IMR-90 (cell line): ENCODE measurements at regions not wholly inside any gene's neighbourhood (a gene's known extent, or its start where the extent isn't known, plus 50 kb on each side); places are given as distances from the start of the nearest gene placed in this dataset.
A peak's percentile ranks its signal among the peaks of the same experiment; 100 is the strongest.

Experiments
- ATAC-seq: fragments of 200-7000 bp; cut with Tn5 transposase; 2 replicates; pipeline ENCODE4 v1.9.1; 2020; ENCODE audit warnings: low read depth, mild to moderate bottlenecking, moderate library complexity
- BruUV-seq: library from RNA; stranded (reverse); fragments of 400-500 nt; replicated peaks from 2 replicates; lab custom pipeline; 2021; lab: Mats Ljungman, UMichigan
- CTCF ChIA-PET: fragments of 300-600 bp; formaldehyde crosslinking; extraction: SDS; loops from one replicate; lab custom pipeline; 2021; ENCODE audit warnings: antibody characterized with exemption; lab: Yijun Ruan, JAX
- POLR2A ChIA-PET: fragments of 300-600 bp; sonication (Branson Sonifier 250); formaldehyde crosslinking; loops from one replicate; lab custom pipeline; 2022; ENCODE audit warnings: antibody characterized with exemption; ENCODE audit not compliant: unreplicated experiment; lab: Charles Lee
- DNase-seq: peaks from one replicate; pipeline ENCODE4 v3.0.0; 2013
- H2AFZ ChIP-seq: replicated peaks from 2 replicates; pipeline ENCODE3; 2013; ENCODE audit warnings: low read length, mild to moderate bottlenecking; ENCODE audit not compliant: poor library complexity
- H2AK5ac ChIP-seq: 2 replicates; pipeline ENCODE4 v1.6.1; 2013; ENCODE audit warnings: low read depth, low read length, inconsistent platforms
- H2AK9ac ChIP-seq: replicated peaks from 2 replicates; pipeline ENCODE3; 2013; ENCODE audit warnings: mild to moderate bottlenecking, low read depth, low read length, moderate library complexity; ENCODE audit not compliant: poor library complexity
- H2BK120ac ChIP-seq: 2 replicates; pipeline ENCODE4 v1.6.1; 2013; ENCODE audit warnings: low read depth, low read length, inconsistent platforms
- H2BK15ac ChIP-seq: 3 replicates; pipeline ENCODE4 v1.6.1; 2013; ENCODE audit warnings: low read depth, low read length, inconsistent platforms
- H2BK20ac ChIP-seq: 2 replicates; pipeline ENCODE4 v1.6.1; 2013; ENCODE audit warnings: low read depth, mild to moderate bottlenecking, inconsistent platforms, low read length, moderate library complexity
- H2BK5ac ChIP-seq: 2 replicates; pipeline ENCODE4 v1.6.1; 2013; ENCODE audit warnings: mild to moderate bottlenecking, low read depth, low read length, inconsistent platforms; ENCODE audit not compliant: poor library complexity, severe bottlenecking
- H3K14ac ChIP-seq: replicated peaks from 2 replicates; pipeline ENCODE4 v1.6.1; 2013; ENCODE audit warnings: low read depth, low read length, inconsistent platforms
- H3K18ac ChIP-seq: 2 replicates; pipeline ENCODE4 v1.6.1; 2013; ENCODE audit warnings: low read depth, low read length, control low read depth
- H3K23ac ChIP-seq: 2 replicates; pipeline ENCODE4 v1.6.1; 2013; ENCODE audit warnings: low read depth, low read length, inconsistent platforms
- H3K27ac ChIP-seq: 2 replicates; pipeline ENCODE4 v1.5.1; 2013; ENCODE audit warnings: mild to moderate bottlenecking, control low read depth, low read length; ENCODE audit not compliant: insufficient read depth
- H3K27me3 ChIP-seq: 2 replicates; pipeline ENCODE4 v1.6.1; 2013; ENCODE audit warnings: low read length; ENCODE audit not compliant: control insufficient read depth, insufficient read depth
- H3K36me3 ChIP-seq: 2 replicates; pipeline ENCODE4 v1.6.1; 2013; ENCODE audit warnings: low read length, mixed read lengths; ENCODE audit not compliant: control insufficient read depth, insufficient read depth
- H3K4ac ChIP-seq: 2 replicates; pipeline ENCODE4 v1.6.1; 2013; ENCODE audit warnings: low read depth, low read length, inconsistent platforms
- H3K4me1 ChIP-seq: 2 replicates; pipeline ENCODE4 v1.6.1; 2013; ENCODE audit warnings: low read length, mixed read lengths; ENCODE audit not compliant: control insufficient read depth, insufficient read depth
- H3K4me2 ChIP-seq: 2 replicates; pipeline ENCODE4 v1.6.1; 2013; ENCODE audit warnings: low read depth, mild to moderate bottlenecking, control low read depth, low read length, moderate library complexity
- H3K4me3 ChIP-seq: 2 replicates; pipeline ENCODE4 v1.5.1; 2013; ENCODE audit warnings: low read depth, mild to moderate bottlenecking, control low read depth, low read length, moderate library complexity; ENCODE audit not compliant: insufficient read depth
- H3K56ac ChIP-seq: 2 replicates; pipeline ENCODE4 v1.6.1; 2013; ENCODE audit warnings: low read length, inconsistent platforms; ENCODE audit not compliant: insufficient read depth; ENCODE audit errors: extremely low read depth
- H3K79me1 ChIP-seq, 2 experiments: 2 replicates each; pipeline ENCODE4 v1.6.1; 2013; ENCODE audit warnings: low read length in 2 of 2, inconsistent platforms in 1 of 2, low read depth in 1 of 2
- H3K9ac ChIP-seq: 2 replicates; pipeline ENCODE4 v1.6.1; 2013; ENCODE audit warnings: low read depth, low read length, control low read depth
- H3K9me1 ChIP-seq: 2 replicates; pipeline ENCODE4 v1.6.1; 2013; ENCODE audit warnings: low read length, inconsistent platforms; ENCODE audit not compliant: insufficient read depth
- H3K9me3 ChIP-seq: 2 replicates; pipeline ENCODE4 v1.6.1; 2013; ENCODE audit warnings: low read length; ENCODE audit not compliant: control insufficient read depth, insufficient read depth
- H4K20me1 ChIP-seq: 2 replicates; pipeline ENCODE4 v1.6.1; 2013; ENCODE audit warnings: low read length, inconsistent platforms; ENCODE audit not compliant: insufficient read depth
- H4K5ac ChIP-seq: 2 replicates; pipeline ENCODE4 v1.6.1; 2013; ENCODE audit warnings: mild to moderate bottlenecking, low read depth, low read length, control low read depth
- H4K8ac ChIP-seq, 2 experiments: 2 replicates each; pipeline ENCODE4 v1.6.1; 2013; ENCODE audit warnings: low read depth in 2 of 2, low read length in 2 of 2, control low read depth in 1 of 2, inconsistent platforms in 1 of 2
- H4K91ac ChIP-seq: 2 replicates; pipeline ENCODE4 v1.6.1; 2013; ENCODE audit warnings: low read depth, low read length, inconsistent platforms; ENCODE audit not compliant: insufficient read depth
- BHLHE40 ChIP-seq: fragments of 150-350 bp; IDR thresholded peaks from 2 replicates; pipeline ENCODE4 v1.6.1; 2016; ENCODE audit warnings: mild to moderate bottlenecking, low read depth, low read length
- CHD1 ChIP-seq: IDR thresholded peaks from 2 replicates; pipeline ENCODE4 v1.6.1; 2012; ENCODE audit warnings: low read depth, low read length, improper control_type of control experiment
- ELK1 ChIP-seq: fragments of 150-350 bp; IDR thresholded peaks from 2 replicates; pipeline ENCODE4 v1.6.1; 2016; ENCODE audit warnings: low read depth, mild to moderate bottlenecking, low read length, moderate library complexity, borderline replicate concordance
- FOS ChIP-seq: fragments of 150-350 bp; IDR thresholded peaks from 2 replicates; pipeline ENCODE4 v1.6.1; 2016; ENCODE audit warnings: low read depth, low read length
- MAFK ChIP-seq: IDR thresholded peaks from 2 replicates; pipeline ENCODE4 v1.6.1; 2012; ENCODE audit warnings: low read depth, low read length, improper control_type of control experiment
- MAZ ChIP-seq: IDR thresholded peaks from 2 replicates; pipeline ENCODE4 v1.6.1; 2012; ENCODE audit warnings: low read depth, mild to moderate bottlenecking, low read length, improper control_type of control experiment, moderate library complexity, borderline replicate concordance
- MXI1 ChIP-seq: IDR thresholded peaks from 2 replicates; pipeline ENCODE4 v1.6.1; 2012; ENCODE audit warnings: low read depth, mild to moderate bottlenecking, low read length, moderate library complexity, borderline replicate concordance
- NFE2L2 ChIP-seq: fragments of 150-350 bp; IDR thresholded peaks from 2 replicates; pipeline ENCODE4 v1.6.1; 2016; ENCODE audit warnings: low read depth, mild to moderate bottlenecking, low read length
- POLR2A ChIP-seq: IDR thresholded peaks from 2 replicates; pipeline ENCODE4 v1.6.1; 2012; ENCODE audit warnings: mild to moderate bottlenecking, low read depth, low read length
- RAD21 ChIP-seq: IDR thresholded peaks from 2 replicates; pipeline ENCODE4 v1.6.1; 2012; ENCODE audit warnings: low read length, improper control_type of control experiment
- RFX5 ChIP-seq: IDR thresholded peaks from 2 replicates; pipeline ENCODE4 v1.8.0; 2012; ENCODE audit warnings: low read depth, mild to moderate bottlenecking, low read length, moderate library complexity
- SMC3 ChIP-seq: fragments of 150-350 bp; IDR thresholded peaks from 2 replicates; pipeline ENCODE4 v1.6.1; 2016; ENCODE audit warnings: low read depth, mild to moderate bottlenecking, antibody characterized with exemption, low read length, moderate library complexity
- USF2 ChIP-seq: fragments of 150-350 bp; IDR thresholded peaks from 2 replicates; pipeline ENCODE4 v1.6.1; 2017; ENCODE audit warnings: mild to moderate bottlenecking, antibody characterized with exemption, low read length, low read depth
- WGBS, 2 experiments: methylation state at CpG; one replicate each; pipeline versions ENCODE4 v1.1.5 to v1.1.7; 2013; ENCODE audit warnings: missing lambda C conversion rate in 2 of 2; ENCODE audit not compliant: insufficient read length in 1 of 2; ENCODE audit errors: extremely low coverage in 2 of 2; 5-methylcytosine and 5-hydroxymethylcytosine counted together
- dilution Hi-C: fragments of 300-500 bp; cut with HindIII; formaldehyde crosslinking; loops from one replicate; pipeline ENCODE4 v1.14.3; 2018; ENCODE audit warnings: low sequenced_read_pairs; ENCODE audit not compliant: unreplicated experiment
- in situ Hi-C: fragments of 300-500 bp; cut with MboI; formaldehyde crosslinking; loops from 3 replicates; pipeline ENCODE4 v1.14.3; 2019; ENCODE audit warnings: low sequenced_read_pairs, inconsistent platforms, mixed read lengths
- intact Hi-C: fragments of 100-400 bp; cut with micrococcal nuclease; formaldehyde crosslinking; loops from 2 replicates; pipeline ENCODE4 v1.10.0; 2022
- TF ChIP-seq, protein P1 (sequence below): conservative IDR thresholded peaks from 2 replicates; pipeline ENCODE4 v1.5.1; 2012; ENCODE audit warnings: mild to moderate bottlenecking, low read depth, low read length, improper control_type of control experiment

DNA sequence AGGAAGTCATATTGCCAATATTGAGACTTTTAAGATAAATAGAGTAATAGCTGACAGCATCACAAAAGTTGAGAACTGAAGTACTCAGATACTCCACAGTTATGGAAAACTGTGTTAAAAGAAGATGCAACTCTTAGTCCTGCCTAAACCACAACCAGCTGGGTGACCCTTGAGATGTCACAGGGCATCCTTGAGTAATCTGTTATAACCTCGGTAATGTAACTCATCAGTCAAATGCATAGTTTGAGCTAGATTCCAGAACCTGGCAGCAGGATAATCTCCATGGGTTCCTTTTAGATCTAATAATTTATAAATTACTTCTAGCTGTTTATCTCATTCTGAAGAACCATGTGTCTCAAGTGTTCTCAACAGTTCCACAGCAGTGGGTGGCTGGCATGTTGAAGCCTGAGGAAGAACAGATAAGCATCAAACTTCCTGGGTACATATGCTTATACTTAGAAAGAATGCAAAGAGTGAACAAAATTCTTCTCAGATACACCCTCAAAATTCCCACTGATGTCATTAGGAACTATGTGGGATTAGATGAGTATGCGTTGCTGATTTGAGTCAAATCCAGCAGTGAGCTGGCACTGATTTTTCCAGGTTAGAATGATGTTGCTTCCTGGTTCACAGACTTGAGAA is 304.1 kb upstream of the ERBB4 start:
- peak; percentile 60 for ATAC-seq
- Histone ChIP-seq H3K23ac (no peak overlapping the region), H3K4me2 (peak overlapping the region; percentile 29; the same call in 1 of the 2 replicates), H4K20me1 (no peaks in the 10 kb centered on the region), H3K9ac (no peak overlapping the region), H2AFZ (no peak overlapping the region), H3K36me3 (no peaks in the 10 kb centered on the region), H3K4me1 (peaks cover 8% of the 10 kb centered on the region), H2BK15ac (peak overlapping the region; percentile 69; the same call in 1 of the 3 replicates), H2AK9ac (no peak overlapping the region), H4K8ac (peak overlapping the region; percentile 69 to 88; a peak in 2 of 4 replicates), H4K91ac (no peak overlapping the region), H2AK5ac (no peak overlapping the region; the same call in 1 of the 2 replicates), H3K27ac (no peak overlapping the region; the same call in 1 of the 2 replicates), H3K4me3 (no peak overlapping the region), H3K79me1 (no peaks in the 10 kb centered on the region), H4K5ac (peak overlapping the region; percentile 19; the same call in 1 of the 2 replicates), H2BK20ac (peak overlapping the region; percentile 66; the same call in 1 of the 2 replicates), H3K4ac (peak overlapping the region; percentile 40; the same call in 1 of the 2 replicates), H3K18ac (peak overlapping the region; percentile 82; the same call in 1 of the 2 replicates), H3K9me1 (no peaks in the 10 kb centered on the region; the same call in 1 of the 2 replicates), H2BK120ac (peak overlapping the region; percentile 67), H3K14ac (no peak overlapping the region), H3K27me3 (no peaks in the 10 kb centered on the region), H2BK5ac (peak overlapping the region; percentile 88), H3K9me3 (no peaks in the 10 kb centered on the region), H3K56ac (peak overlapping the region; percentile 58; the same call in 1 of the 2 replicates)
- BruUV-seq = no TSS peak
- in situ Hi-C loops (no loop called here), dilution Hi-C loops (no loop called here), intact Hi-C loops (loop anchor here (2.0 kb wide), 1 partner anchor 310 kb away; no protein-coding TSS in a partner anchor)
- peak; percentile 90 for DNase-seq
- no CpG with 5 or more reads among the region's 2 CpGs for WGBS, 2 experiments
- CTCF ChIA-PET = interaction anchor here (0.6 to 1.8 kb wide), 2 partner anchors 50 to 151 kb away, joined by 4 to 8 read pairs; no protein-coding TSS in a partner anchor
- POLR2A ChIA-PET = interaction anchor here (0.6 kb wide), 1 partner anchor 310 kb away, joined by 3 read pairs; no protein-coding TSS in a partner anchor
- TF ChIP-seq MXI1 (no peak), MAFK (no peak), BHLHE40 (no peak), SMC3 (no peak), ELK1 (no peak), FOS (no peak), USF2 (no peak), POLR2A (no peak), NFE2L2 (no peak), RAD21 (no peak), MAZ (no peak), RFX5 (no peak), CHD1 (no peak)
- TF ChIP-seq, protein P1, sequence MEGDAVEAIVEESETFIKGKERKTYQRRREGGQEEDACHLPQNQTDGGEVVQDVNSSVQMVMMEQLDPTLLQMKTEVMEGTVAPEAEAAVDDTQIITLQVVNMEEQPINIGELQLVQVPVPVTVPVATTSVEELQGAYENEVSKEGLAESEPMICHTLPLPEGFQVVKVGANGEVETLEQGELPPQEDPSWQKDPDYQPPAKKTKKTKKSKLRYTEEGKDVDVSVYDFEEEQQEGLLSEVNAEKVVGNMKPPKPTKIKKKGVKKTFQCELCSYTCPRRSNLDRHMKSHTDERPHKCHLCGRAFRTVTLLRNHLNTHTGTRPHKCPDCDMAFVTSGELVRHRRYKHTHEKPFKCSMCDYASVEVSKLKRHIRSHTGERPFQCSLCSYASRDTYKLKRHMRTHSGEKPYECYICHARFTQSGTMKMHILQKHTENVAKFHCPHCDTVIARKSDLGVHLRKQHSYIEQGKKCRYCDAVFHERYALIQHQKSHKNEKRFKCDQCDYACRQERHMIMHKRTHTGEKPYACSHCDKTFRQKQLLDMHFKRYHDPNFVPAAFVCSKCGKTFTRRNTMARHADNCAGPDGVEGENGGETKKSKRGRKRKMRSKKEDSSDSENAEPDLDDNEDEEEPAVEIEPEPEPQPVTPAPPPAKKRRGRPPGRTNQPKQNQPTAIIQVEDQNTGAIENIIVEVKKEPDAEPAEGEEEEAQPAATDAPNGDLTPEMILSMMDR = no peak
